GM12892 (cell line): ENCODE measurements at regions not wholly inside any gene's neighbourhood (a gene's known extent, or its start where the extent isn't known, plus 50 kb on each side); places are given as distances from the start of the nearest gene placed in this dataset.
A peak's percentile ranks its signal among the peaks of the same experiment; 100 is the strongest.
"Not testable (repeated sequence)": the region's sequence is repeated elsewhere in the genome, so short reads cannot be mapped to it uniquely, and the experiment has no call there.

Experiments
- DNase-seq: peaks from one replicate; pipeline ENCODE4 v3.0.0; 2011; ENCODE audit not compliant: insufficient read length
- FAIRE-seq: peaks from 2 replicates; lab custom pipeline; 2011; peaks lifted over from hg19 to GRCh38; lab: Jason Lieb, UNC
- POLR2A ChIP-seq: IDR thresholded peaks from 2 replicates; pipeline ENCODE4 v1.6.1; 2011; ENCODE audit warnings: low read depth, low read length, control low read depth
- POLR2AphosphoS5 ChIP-seq: IDR thresholded peaks from 2 replicates; pipeline ENCODE4 v1.6.1; 2011; ENCODE audit warnings: low read depth, low read length, control low read depth
- TAF1 ChIP-seq: IDR thresholded peaks from 2 replicates; pipeline ENCODE4 v1.6.1; 2011; ENCODE audit warnings: low read depth, mild to moderate bottlenecking, control low read depth, low read length, borderline replicate concordance

GRCh38 chr15:92801774-92802464 lies 98.2 kb upstream of the CHD2 start:
- no peak for FAIRE-seq
- no peak for DNase-seq

DNA sequence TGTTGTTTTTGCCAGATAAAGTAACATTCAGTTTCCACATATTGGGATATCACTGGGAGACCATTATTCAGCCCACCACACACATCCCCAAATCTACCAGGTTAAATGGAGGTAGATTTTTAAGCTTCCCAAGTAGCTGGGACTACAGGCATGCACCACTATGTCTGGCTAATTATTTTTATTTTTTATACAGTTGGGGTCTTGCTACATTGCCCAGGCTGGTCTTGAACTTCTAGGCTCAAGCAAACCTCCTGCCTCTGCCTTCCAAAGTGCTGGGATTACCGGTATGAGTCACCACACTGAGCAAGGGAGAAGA lies 96.6 kb upstream of the CHD2 start:
- no peak for DNase-seq
- no peak for FAIRE-seq
- TF ChIP-seq TAF1 (no peak), POLR2AphosphoS5 (no peak), POLR2A (no peak)

More at GRCh38 chr15:92801774-92802464, 98.2 kb upstream of the CHD2 start:
- no peak for TF ChIP-seq TAF1
- no peak for TF ChIP-seq POLR2A
- TF ChIP-seq POLR2AphosphoS5: no peak

GRCh38 chr15:92803852-92804609 lies 96.1 kb upstream of the CHD2 start:
- FAIRE-seq (no peak), DNase-seq (no peak)

DNA sequence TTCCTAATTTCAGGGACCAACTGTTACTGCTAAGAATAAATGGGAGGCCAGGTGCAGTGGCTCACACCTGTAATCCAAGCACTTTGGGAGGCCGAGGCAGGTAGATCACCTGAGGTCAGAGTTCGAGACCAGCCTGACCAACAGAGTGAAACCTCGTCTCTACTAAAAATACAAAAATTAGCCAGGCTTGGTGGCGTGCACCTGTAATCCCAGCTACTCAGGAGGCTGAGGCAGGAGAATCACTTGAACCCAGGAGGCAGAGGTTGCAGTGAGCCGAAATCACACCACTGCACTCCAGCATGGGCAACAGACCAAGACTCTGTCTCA lies 95.6 kb upstream of the CHD2 start:
- not testable (repeated sequence) for FAIRE-seq, DNase-seq

More at GRCh38 chr15:92803852-92804609, 96.1 kb upstream of the CHD2 start:
- TF ChIP-seq POLR2AphosphoS5 (no peak), POLR2A (no peak), TAF1 (no peak)

GRCh38 chr15:92805080-92805690 lies 94.9 kb upstream of the CHD2 start:
- FAIRE-seq (no peak), DNase-seq (no peak)
- no peak for TF ChIP-seq TAF1
- no peak for TF ChIP-seq POLR2A
- TF ChIP-seq POLR2AphosphoS5: no peak

- not testable (repeated sequence) for FAIRE-seq, DNase-seq
Observed at GRCh38 chr15:92806171-92806570, 94.0 kb upstream of the CHD2 start.

GRCh38 chr15:92806763-92807162 lies 93.4 kb upstream of the CHD2 start:
- DNase-seq: no peak
- TF ChIP-seq POLR2AphosphoS5: no peak
- no peak for TF ChIP-seq TAF1
- TF ChIP-seq POLR2A: no peak
- FAIRE-seq: no peak

DNA sequence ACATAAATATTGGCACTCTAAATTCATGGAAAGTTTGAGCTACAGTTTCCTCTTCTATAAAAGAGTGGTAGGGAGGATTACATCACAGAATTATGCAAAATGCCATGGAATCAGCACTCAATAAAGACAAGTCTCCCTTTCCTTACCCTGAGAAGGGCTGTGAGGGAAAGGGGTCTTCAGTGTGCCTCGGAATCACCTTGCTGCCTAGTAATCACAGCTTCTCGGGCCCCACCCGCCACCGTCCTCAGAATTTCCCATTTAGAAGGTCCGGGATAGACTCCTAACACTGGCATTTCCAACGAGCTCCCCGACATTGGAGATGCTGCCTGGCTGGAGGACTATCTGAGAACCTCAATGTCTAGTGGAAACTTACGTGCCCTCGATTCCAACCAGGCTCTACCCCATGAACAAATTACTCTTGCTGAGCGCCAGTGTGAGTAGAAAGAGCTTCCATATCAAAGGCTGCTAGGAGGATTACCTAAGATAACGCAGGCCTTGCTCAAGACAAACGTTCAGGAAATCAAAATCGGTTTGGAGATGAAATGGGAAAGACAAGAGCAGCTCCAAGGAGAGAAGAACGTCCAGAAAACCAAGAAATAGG lies 92.1 kb upstream of the CHD2 start:
- FAIRE-seq (no peak), DNase-seq (no peak)
- no peak for TF ChIP-seq POLR2A
- TF ChIP-seq TAF1: no peak
- no peak for TF ChIP-seq POLR2AphosphoS5

GRCh38 chr15:92808598-92809063 lies 91.5 kb upstream of the CHD2 start:
- TF ChIP-seq POLR2AphosphoS5: no peak
- TF ChIP-seq POLR2A: no peak
- TF ChIP-seq TAF1: no peak
- DNase-seq (peak; percentile 56), FAIRE-seq (no peak)

DNA sequence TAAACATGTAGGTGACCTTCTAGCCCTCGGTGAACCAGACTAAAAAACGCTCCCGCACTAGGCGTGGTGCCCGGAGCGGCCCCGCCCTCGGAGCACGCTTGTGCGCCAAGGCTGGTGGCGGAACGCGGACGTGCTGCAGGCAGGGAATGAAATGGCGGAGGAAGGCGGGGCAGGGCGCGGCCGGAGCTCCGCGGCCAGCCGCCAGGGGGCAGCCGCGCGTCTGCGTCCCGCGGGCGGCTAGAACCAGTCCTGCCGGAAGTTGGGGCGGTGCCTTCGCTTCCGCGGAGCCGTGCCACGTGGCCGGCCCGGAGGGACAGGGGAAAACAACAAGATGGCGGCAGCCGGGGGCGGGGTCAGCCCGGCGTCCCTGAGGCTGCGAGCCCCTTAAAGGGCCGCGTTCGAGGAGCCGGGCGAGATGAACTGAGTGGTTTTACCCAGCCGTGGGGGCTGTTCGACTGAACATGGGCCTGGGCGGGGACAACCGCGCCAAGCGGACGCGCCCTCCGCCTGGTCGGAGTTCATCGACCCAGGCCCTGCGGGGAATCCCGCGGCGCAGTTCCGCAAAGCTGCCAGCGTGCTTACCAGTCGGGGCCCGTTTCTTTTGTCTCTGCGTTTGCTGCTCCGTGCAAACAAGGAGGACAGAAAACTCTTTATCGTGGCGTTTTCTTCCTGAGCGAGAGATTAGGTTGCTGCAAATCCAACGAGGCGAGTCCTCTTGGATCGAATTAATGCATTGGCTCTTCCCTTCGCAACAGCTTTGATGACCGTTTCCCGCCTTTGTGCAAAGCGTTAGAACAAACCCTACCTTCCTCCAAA lies 90.9 kb upstream of the CHD2 start:
- FAIRE-seq (peak; percentile 93), DNase-seq (peak; percentile 93)
- TF ChIP-seq POLR2A: peak; percentile 92
- peak; percentile 92 for TF ChIP-seq POLR2AphosphoS5
- peak; percentile 80 for TF ChIP-seq TAF1

- peak; percentile 17 for FAIRE-seq
Observed at GRCh38 chr15:92809880-92810361, 90.2 kb upstream of the CHD2 start.

More at GRCh38 chr15:92809880-92810361, 90.2 kb upstream of the CHD2 start:
- DNase-seq: no peak
- TF ChIP-seq TAF1: peak; percentile 28; the same call in 1 of the 2 replicates
- TF ChIP-seq POLR2AphosphoS5: no peak
